Keratinocyte (primary cell): ENCODE measurements at regions not wholly inside any gene's neighbourhood (a gene's known extent, or its start where the extent isn't known, plus 50 kb on each side); places are given as distances from the start of the nearest gene placed in this dataset.

Experiments used
- DNase-seq: peaks from one replicate; pipeline ENCODE4 v3.0.0-alpha.2; 2011; ENCODE audit warnings: low read depth, missing footprints, low spot score
- FAIRE-seq: peaks from 2 replicates; lab custom pipeline; 2011; peaks lifted over from hg19 to GRCh38; lab: Jason Lieb, UNC
- H2AFZ ChIP-seq: 2 replicates; pipeline ENCODE4 v1.6.0; 2012; ENCODE audit warnings: low read length, control low read depth, inconsistent platforms; ENCODE audit not compliant: control insufficient read depth
- H3K27ac ChIP-seq: 2 replicates; pipeline ENCODE4 v1.5.1; 2011; ENCODE audit warnings: low read length; ENCODE audit not compliant: control insufficient read depth, insufficient read depth
- H3K27me3 ChIP-seq: 3 replicates; pipeline ENCODE4 v1.6.0; 2011; ENCODE audit warnings: low read length; ENCODE audit not compliant: control insufficient read depth, insufficient read depth; ENCODE audit errors: extremely low read depth
- H3K36me3 ChIP-seq, 2 experiments: 2 replicates in 1 of 2; 3 replicates in 1 of 2; pipeline ENCODE4 v1.5.1; 2011; ENCODE audit warnings: low read length in 2 of 2, mild to moderate bottlenecking in 1 of 2; ENCODE audit not compliant: control insufficient read depth in 2 of 2, insufficient read depth in 2 of 2; ENCODE audit errors: extremely low read depth in 1 of 2
- H3K4me1 ChIP-seq: 3 replicates; pipeline ENCODE4 v1.5.1; 2011; ENCODE audit warnings: low read length; ENCODE audit not compliant: control insufficient read depth, insufficient read depth; ENCODE audit errors: extremely low read depth
- H3K4me2 ChIP-seq: 3 replicates; pipeline ENCODE4 v1.6.0; 2011; ENCODE audit warnings: low read depth, low read length; ENCODE audit not compliant: control insufficient read depth, insufficient read depth; ENCODE audit errors: extremely low read depth
- H3K4me3 ChIP-seq, 3 experiments: fragments of 200-600 bp in 1 of 3; sonication (generic) in 1 of 3; 2 replicates in 2 of 3; 3 replicates in 1 of 3; pipeline ENCODE4 v1.5.1; 2011 to 2016; ENCODE audit warnings: low read length in 3 of 3, mild to moderate bottlenecking in 3 of 3, control low read depth in 2 of 3, inconsistent platforms in 1 of 3, low read depth in 1 of 3, mixed read lengths in 1 of 3, mixed run types in 1 of 3, moderate library complexity in 1 of 3; ENCODE audit not compliant: control insufficient read depth in 2 of 3, insufficient read depth in 2 of 3; ENCODE audit errors: extremely low read depth in 1 of 3
- H3K79me2 ChIP-seq: 2 replicates; pipeline ENCODE4 v1.6.0; 2012; ENCODE audit warnings: low read length; ENCODE audit not compliant: control insufficient read depth, insufficient read depth
- H3K9ac ChIP-seq: 3 replicates; pipeline ENCODE4 v1.6.0; 2011; ENCODE audit warnings: low read length; ENCODE audit not compliant: control insufficient read depth, insufficient read depth; ENCODE audit errors: extremely low read depth
- H3K9me1 ChIP-seq: 3 replicates; pipeline ENCODE4 v1.6.0; 2011; ENCODE audit warnings: low read length; ENCODE audit not compliant: control insufficient read depth, insufficient read depth; ENCODE audit errors: extremely low read depth
- H3K9me3 ChIP-seq: 2 replicates; pipeline ENCODE4 v1.5.1; 2012; ENCODE audit warnings: low read depth, low read length; ENCODE audit not compliant: control insufficient read depth
- H4K20me1 ChIP-seq: 3 replicates; pipeline ENCODE4 v1.6.0; 2011; ENCODE audit warnings: low read length; ENCODE audit not compliant: control insufficient read depth, insufficient read depth; ENCODE audit errors: extremely low read depth
- CTCF ChIP-seq, 3 experiments: IDR thresholded peaks in 1 of 3; conservative IDR thresholded peaks in 1 of 3; optimal IDR thresholded peaks in 1 of 3; 2 replicates in 2 of 3; 3 replicates in 1 of 3; pipeline versions ENCODE3 to v1.5.1; 2011; ENCODE audit warnings: low read length in 3 of 3, mild to moderate bottlenecking in 3 of 3, moderate library complexity in 2 of 3, control low read depth in 1 of 3, inconsistent platforms in 1 of 3; ENCODE audit not compliant: insufficient read depth in 2 of 3; ENCODE audit errors: extremely low read depth in 1 of 3
- EZH2 ChIP-seq: IDR thresholded peaks from one replicate; pipeline ENCODE4 v1.6.1; 2012; ENCODE audit warnings: inconsistent platforms, mild to moderate bottlenecking, low read length, moderate library complexity
- dilution Hi-C: fragments of 300-500 bp; cut with MboI; formaldehyde crosslinking; loops from one replicate; pipeline ENCODE4 v1.7.0; 2020; ENCODE audit warnings: low sequenced_read_pairs; ENCODE audit not compliant: extremely low pct_ligation_motif_present

- Histone ChIP-seq H4K20me1 (no peaks in the 10 kb centered on the region), H3K4me2 (no peak overlapping the region), H3K4me1 (no peaks in the 10 kb centered on the region), H3K9me1 (no peaks in the 10 kb centered on the region), H3K4me3 (no peak overlapping the region), H2AFZ (no peak overlapping the region), H3K27ac (no peak overlapping the region), H3K9me3 (no peaks in the 10 kb centered on the region), H3K9ac (no peak overlapping the region), H3K79me2 (no peaks in the 10 kb centered on the region), H3K36me3 (no peaks in the 10 kb centered on the region), H3K27me3 (no peaks in the 10 kb centered on the region)
- DNase-seq (no peak), FAIRE-seq (no peak)
- TF ChIP-seq EZH2 (no peak), CTCF (optimal IDR thresholded peaks at IDR 0.05 in 1 of 3, IDR thresholded peaks at IDR 0.05 in 1 of 3, conservative IDR thresholded peaks at IDR 0.05 in 1 of 3; ENCODE audit: extremely low read depth in 1 of 3, insufficient read depth in 2 of 3, low read length in 3 of 3) (no peak)
- dilution Hi-C loops, result no loop called here
Observed at GRCh38 chr14:30180219-30180618, 252.6 kb upstream of the PRKD1 start.

- FAIRE-seq (no peak), DNase-seq (no peak)
- Histone ChIP-seq H2AFZ (no peak overlapping the region), H3K9ac (no peak overlapping the region), H3K36me3 (no peaks in the 10 kb centered on the region), H3K9me1 (no peaks in the 10 kb centered on the region), H4K20me1 (no peaks in the 10 kb centered on the region), H3K27ac (no peak overlapping the region), H3K4me1 (no peaks in the 10 kb centered on the region), H3K9me3 (no peaks in the 10 kb centered on the region), H3K27me3 (no peaks in the 10 kb centered on the region), H3K4me3 (no peak overlapping the region), H3K4me2 (no peak overlapping the region), H3K79me2 (no peaks in the 10 kb centered on the region)
- dilution Hi-C loops, result no loop called here
- TF ChIP-seq EZH2, result no peak
- no peak for TF ChIP-seq CTCF (optimal IDR thresholded peaks at IDR 0.05 in 1 of 3, IDR thresholded peaks at IDR 0.05 in 1 of 3, conservative IDR thresholded peaks at IDR 0.05 in 1 of 3; ENCODE audit: extremely low read depth in 1 of 3, insufficient read depth in 2 of 3, low read length in 3 of 3)
Observed at GRCh38 chr14:30185832-30186231, 258.2 kb upstream of the PRKD1 start.
